HEK293 (cell line): ENCODE measurements at regions not wholly inside any gene's neighbourhood (a gene's known extent, or its start where the extent isn't known, plus 50 kb on each side); places are given as distances from the start of the nearest gene placed in this dataset.

ENCODE experiments used
- CTCF ChIA-PET: fragments of 350-600 bp; formaldehyde crosslinking; extraction: SDS; loops from one replicate; lab custom pipeline; 2021; ENCODE audit warnings: antibody characterized with exemption; lab: Yijun Ruan, JAX
- POLR2A ChIA-PET: fragments of 300-600 bp; formaldehyde crosslinking; extraction: SDS; loops from one replicate; lab custom pipeline; 2020; ENCODE audit warnings: antibody characterized with exemption, inconsistent platforms; lab: Yijun Ruan, JAX
- H3K27ac ChIP-seq: fragments of 200-500 bp; sonication (Bioruptor generic); 2 replicates; pipeline ENCODE4 v1.5.1; 2014; ENCODE audit warnings: low read depth, low read length, control low read depth, inconsistent platforms; ENCODE audit errors: extremely low read depth
- H3K36me3 ChIP-seq, 2 experiments: fragments of 200-500 bp in 1 of 2; sonication (Bioruptor generic) in 1 of 2; 1 replicate in 1 of 2; 2 replicates in 1 of 2; pipeline ENCODE4 v1.5.1; 2014 to 2017; ENCODE audit warnings: inconsistent platforms in 2 of 2, low read length in 2 of 2; ENCODE audit not compliant: control insufficient read depth in 2 of 2, insufficient read depth in 1 of 2
- H3K4me1 ChIP-seq: fragments of 200-500 bp; sonication (Bioruptor generic); 2 replicates; pipeline ENCODE4 v1.5.1; 2014; ENCODE audit warnings: mild to moderate bottlenecking, low read length, inconsistent platforms; ENCODE audit not compliant: control insufficient read depth, insufficient read depth
- H3K4me3 ChIP-seq: 2 replicates; pipeline ENCODE4 v1.5.1; 2011; ENCODE audit warnings: low read depth, mild to moderate bottlenecking, control low read depth, low read length, moderate library complexity
- H3K9me3 ChIP-seq: fragments of 200-500 bp; sonication (Bioruptor generic); 2 replicates; pipeline ENCODE4 v1.5.1; 2014; ENCODE audit warnings: low read depth, low read length, inconsistent platforms; ENCODE audit not compliant: control insufficient read depth, insufficient read depth
- MZF1 ChIP-seq: fragments of 450-650 bp; formaldehyde crosslinking; IDR thresholded peaks from 2 replicates; pipeline ENCODE4 v1.5.1; 2017; ENCODE audit warnings: missing biosample characterization, missing genetic modification characterization, borderline replicate concordance
- TCF7L2 ChIP-seq: IDR thresholded peaks from 2 replicates; pipeline ENCODE4 v1.6.1; 2011; ENCODE audit warnings: low read depth, mild to moderate bottlenecking, inconsistent platforms, low read length, moderate library complexity, borderline replicate concordance
- ZBTB1 ChIP-seq: fragments of 450-650 bp; formaldehyde crosslinking; IDR thresholded peaks from 2 replicates; pipeline ENCODE4 v1.5.1; 2016; ENCODE audit warnings: missing biosample characterization, missing genetic modification characterization
- ZFP37 ChIP-seq: fragments of 450-650 bp; formaldehyde crosslinking; IDR thresholded peaks from 2 replicates; pipeline ENCODE4 v1.5.1; 2016; ENCODE audit warnings: missing biosample characterization, missing genetic modification characterization
- ZFP41 ChIP-seq: fragments of 450-650 bp; formaldehyde crosslinking; IDR thresholded peaks from 2 replicates; pipeline ENCODE4 v1.5.1; 2016; ENCODE audit warnings: missing biosample characterization, missing genetic modification characterization, borderline replicate concordance
- ZNF146 ChIP-seq: fragments of 450-650 bp; formaldehyde crosslinking; IDR thresholded peaks from 2 replicates; pipeline ENCODE4 v1.5.1; 2016; ENCODE audit warnings: missing biosample characterization, missing genetic modification characterization
- ZNF2 ChIP-seq: fragments of 450-650 bp; formaldehyde crosslinking; IDR thresholded peaks from 2 replicates; pipeline ENCODE4 v1.5.1; 2016; ENCODE audit warnings: missing biosample characterization, missing genetic modification characterization
- ZNF24 ChIP-seq: fragments of 450-650 bp; formaldehyde crosslinking; IDR thresholded peaks from 2 replicates; pipeline ENCODE4 v1.5.1; 2016; ENCODE audit warnings: missing biosample characterization, missing genetic modification characterization
- ZNF266 ChIP-seq: fragments of 450-650 bp; formaldehyde crosslinking; IDR thresholded peaks from 2 replicates; pipeline ENCODE4 v1.5.1; 2016; ENCODE audit warnings: missing biosample characterization, missing genetic modification characterization, low read depth
- ZNF521 ChIP-seq: fragments of 450-650 bp; formaldehyde crosslinking; IDR thresholded peaks from 2 replicates; pipeline ENCODE4 v1.5.1; 2017; ENCODE audit warnings: missing biosample characterization, mild to moderate bottlenecking, missing genetic modification characterization
- ZNF555 ChIP-seq: fragments of 450-650 bp; formaldehyde crosslinking; conservative IDR thresholded peaks from 2 replicates; pipeline ENCODE4 v1.5.1; 2017; ENCODE audit warnings: missing biosample characterization, mild to moderate bottlenecking, missing genetic modification characterization, inconsistent platforms
- ZNF600 ChIP-seq: fragments of 450-650 bp; formaldehyde crosslinking; IDR thresholded peaks from 2 replicates; pipeline ENCODE4 v1.5.1; 2016; ENCODE audit warnings: missing biosample characterization, missing genetic modification characterization
- ZNF658 ChIP-seq: fragments of 450-650 bp; formaldehyde crosslinking; IDR thresholded peaks from 2 replicates; pipeline ENCODE4; 2016; ENCODE audit warnings: missing biosample characterization, missing genetic modification characterization
- ZNF660 ChIP-seq: fragments of 450-650 bp; IDR thresholded peaks from 2 replicates; pipeline ENCODE4 v1.5.1; 2018; ENCODE audit warnings: missing biosample characterization, mild to moderate bottlenecking, missing genetic modification characterization
- ZNF701 ChIP-seq: fragments of 450-650 bp; formaldehyde crosslinking; IDR thresholded peaks from 2 replicates; pipeline ENCODE4 v1.5.1; 2016; ENCODE audit warnings: missing biosample characterization, missing genetic modification characterization
- ZNF707 ChIP-seq: fragments of 450-650 bp; formaldehyde crosslinking; IDR thresholded peaks from 2 replicates; pipeline ENCODE4 v1.5.1; 2016; ENCODE audit warnings: missing biosample characterization, missing genetic modification characterization
- ZNF76 ChIP-seq: fragments of 450-650 bp; formaldehyde crosslinking; IDR thresholded peaks from 2 replicates; pipeline ENCODE4; 2016; ENCODE audit warnings: low read depth, missing biosample characterization, missing genetic modification characterization, borderline replicate concordance
- TF ChIP-seq, protein P1 (sequence below): fragments of 450-650 bp; formaldehyde crosslinking; conservative IDR thresholded peaks from 2 replicates; pipeline ENCODE4 v1.5.1; 2016; ENCODE audit warnings: low read depth, missing biosample characterization, missing genetic modification characterization
- TF ChIP-seq, protein P2 (sequence below): fragments of 450-650 bp; formaldehyde crosslinking; IDR thresholded peaks from 2 replicates; pipeline ENCODE4 v1.5.1; 2016; ENCODE audit warnings: missing biosample characterization, missing genetic modification characterization
- TF ChIP-seq, protein P3 (sequence below): fragments of 450-650 bp; formaldehyde crosslinking; IDR thresholded peaks from 2 replicates; pipeline ENCODE4 v1.5.1; 2016; ENCODE audit warnings: missing biosample characterization, missing genetic modification characterization
- TF ChIP-seq, protein P4 (sequence below): fragments of 450-650 bp; formaldehyde crosslinking; IDR thresholded peaks from 2 replicates; pipeline ENCODE4 v1.5.1; 2016; ENCODE audit warnings: missing biosample characterization, missing genetic modification characterization

DNA sequence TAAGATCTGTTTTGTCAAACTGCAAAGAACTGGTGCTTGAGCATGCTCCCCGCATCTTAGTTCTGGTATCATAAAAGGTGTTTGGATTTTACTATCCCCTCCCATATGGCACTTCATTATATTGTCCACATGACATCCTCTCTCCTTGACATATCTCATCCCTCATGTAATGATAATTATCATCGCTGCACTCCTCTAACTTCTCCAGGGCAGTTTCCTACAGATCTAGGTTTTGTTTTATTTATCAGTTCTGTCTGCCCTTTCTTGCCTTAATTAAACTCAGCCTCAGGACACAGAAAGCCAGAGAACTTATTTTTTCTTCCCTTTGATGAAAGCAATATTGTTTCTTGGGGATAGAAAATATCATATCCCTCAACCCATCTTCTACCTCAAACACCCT is 129.6 kb upstream of the DDX18 start (continued):
- TF ChIP-seq, protein P1, sequence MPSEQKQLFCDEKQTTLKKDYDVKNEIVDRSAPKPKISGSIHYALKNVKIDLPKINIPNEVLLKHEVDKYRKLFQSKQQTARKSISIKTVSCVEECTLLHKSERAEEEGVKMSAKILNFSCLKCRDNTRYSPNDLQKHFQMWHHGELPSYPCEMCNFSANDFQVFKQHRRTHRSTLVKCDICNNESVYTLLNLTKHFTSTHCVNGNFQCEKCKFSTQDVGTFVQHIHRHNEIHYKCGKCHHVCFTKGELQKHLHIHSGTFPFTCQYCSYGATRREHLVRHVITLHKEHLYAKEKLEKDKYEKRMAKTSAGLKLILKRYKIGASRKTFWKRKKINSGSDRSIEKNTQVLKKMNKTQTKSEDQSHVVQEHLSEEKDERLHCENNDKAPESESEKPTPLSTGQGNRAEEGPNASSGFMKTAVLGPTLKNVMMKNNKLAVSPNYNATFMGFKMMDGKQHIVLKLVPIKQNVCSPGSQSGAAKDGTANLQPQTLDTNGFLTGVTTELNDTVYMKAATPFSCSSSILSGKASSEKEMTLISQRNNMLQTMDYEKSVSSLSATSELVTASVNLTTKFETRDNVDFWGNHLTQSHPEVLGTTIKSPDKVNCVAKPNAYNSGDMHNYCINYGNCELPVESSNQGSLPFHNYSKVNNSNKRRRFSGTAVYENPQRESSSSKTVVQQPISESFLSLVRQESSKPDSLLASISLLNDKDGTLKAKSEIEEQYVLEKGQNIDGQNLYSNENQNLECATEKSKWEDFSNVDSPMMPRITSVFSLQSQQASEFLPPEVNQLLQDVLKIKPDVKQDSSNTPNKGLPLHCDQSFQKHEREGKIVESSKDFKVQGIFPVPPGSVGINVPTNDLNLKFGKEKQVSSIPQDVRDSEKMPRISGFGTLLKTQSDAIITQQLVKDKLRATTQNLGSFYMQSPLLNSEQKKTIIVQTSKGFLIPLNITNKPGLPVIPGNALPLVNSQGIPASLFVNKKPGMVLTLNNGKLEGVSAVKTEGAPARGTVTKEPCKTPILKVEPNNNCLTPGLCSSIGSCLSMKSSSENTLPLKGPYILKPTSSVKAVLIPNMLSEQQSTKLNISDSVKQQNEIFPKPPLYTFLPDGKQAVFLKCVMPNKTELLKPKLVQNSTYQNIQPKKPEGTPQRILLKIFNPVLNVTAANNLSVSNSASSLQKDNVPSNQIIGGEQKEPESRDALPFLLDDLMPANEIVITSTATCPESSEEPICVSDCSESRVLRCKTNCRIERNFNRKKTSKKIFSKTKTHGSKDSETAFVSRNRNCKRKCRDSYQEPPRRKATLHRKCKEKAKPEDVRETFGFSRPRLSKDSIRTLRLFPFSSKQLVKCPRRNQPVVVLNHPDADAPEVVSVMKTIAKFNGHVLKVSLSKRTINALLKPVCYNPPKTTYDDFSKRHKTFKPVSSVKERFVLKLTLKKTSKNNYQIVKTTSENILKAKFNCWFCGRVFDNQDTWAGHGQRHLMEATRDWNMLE (tag by site-specific recombination), result no peak
- TF ChIP-seq ZNF701 (tag by site-specific recombination), result no peak

DNA sequence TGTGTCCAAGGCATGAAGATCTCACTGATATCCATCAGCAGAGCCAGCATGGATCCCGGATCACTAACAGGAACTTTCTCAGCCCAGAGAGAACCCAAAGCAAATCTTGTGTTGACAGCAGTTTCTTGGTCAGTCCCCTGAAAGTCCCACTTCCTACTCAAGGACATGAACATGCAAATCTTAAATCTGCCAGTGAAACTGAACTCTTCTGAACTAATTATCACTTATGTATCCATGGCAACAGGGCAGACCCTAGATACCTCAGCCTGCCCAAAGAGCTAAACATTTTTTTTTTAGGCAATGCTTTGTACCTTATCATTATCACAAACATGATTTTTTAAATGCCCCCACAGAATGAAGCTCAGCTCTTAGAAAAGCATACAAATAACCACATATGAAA is 127.8 kb upstream of the DDX18 start:
- Histone ChIP-seq H3K4me1 (no peaks in the 10 kb centered on the region), H3K4me3 (no peak overlapping the region), H3K36me3 (no peaks in the 10 kb centered on the region), H3K27ac (no peak overlapping the region), H3K9me3 (no peaks in the 10 kb centered on the region)
- POLR2A ChIA-PET, result no interaction called here
- TF ChIP-seq ZBTB1 (tag by site-specific recombination) (no peak), ZNF660 (tag by site-specific recombination) (no peak), ZFP37 (tag by site-specific recombination) (no peak), TCF7L2 (no peak), ZNF266 (tag by site-specific recombination) (no peak), ZNF658 (no peak), ZNF707 (tag by site-specific recombination) (no peak), ZNF146 (tag by site-specific recombination) (no peak), ZNF521 (tag by site-specific recombination) (no peak), ZNF600 (tag by site-specific recombination) (no peak), ZNF76 (tag by site-specific recombination) (no peak), ZNF2 (tag by site-specific recombination) (no peak), ZFP41 (tag by site-specific recombination) (no peak), ZNF555 (tag by site-specific recombination) (no peak), MZF1 (tag by site-specific recombination) (no peak), ZNF24 (tag by site-specific recombination) (no peak)
- TF ChIP-seq, protein P2, sequence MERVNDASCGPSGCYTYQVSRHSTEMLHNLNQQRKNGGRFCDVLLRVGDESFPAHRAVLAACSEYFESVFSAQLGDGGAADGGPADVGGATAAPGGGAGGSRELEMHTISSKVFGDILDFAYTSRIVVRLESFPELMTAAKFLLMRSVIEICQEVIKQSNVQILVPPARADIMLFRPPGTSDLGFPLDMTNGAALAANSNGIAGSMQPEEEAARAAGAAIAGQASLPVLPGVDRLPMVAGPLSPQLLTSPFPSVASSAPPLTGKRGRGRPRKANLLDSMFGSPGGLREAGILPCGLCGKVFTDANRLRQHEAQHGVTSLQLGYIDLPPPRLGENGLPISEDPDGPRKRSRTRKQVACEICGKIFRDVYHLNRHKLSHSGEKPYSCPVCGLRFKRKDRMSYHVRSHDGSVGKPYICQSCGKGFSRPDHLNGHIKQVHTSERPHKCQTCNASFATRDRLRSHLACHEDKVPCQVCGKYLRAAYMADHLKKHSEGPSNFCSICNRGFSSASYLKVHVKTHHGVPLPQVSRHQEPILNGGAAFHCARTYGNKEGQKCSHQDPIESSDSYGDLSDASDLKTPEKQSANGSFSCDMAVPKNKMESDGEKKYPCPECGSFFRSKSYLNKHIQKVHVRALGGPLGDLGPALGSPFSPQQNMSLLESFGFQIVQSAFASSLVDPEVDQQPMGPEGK (tag by site-specific recombination), result no peak
- TF ChIP-seq, protein P3, sequence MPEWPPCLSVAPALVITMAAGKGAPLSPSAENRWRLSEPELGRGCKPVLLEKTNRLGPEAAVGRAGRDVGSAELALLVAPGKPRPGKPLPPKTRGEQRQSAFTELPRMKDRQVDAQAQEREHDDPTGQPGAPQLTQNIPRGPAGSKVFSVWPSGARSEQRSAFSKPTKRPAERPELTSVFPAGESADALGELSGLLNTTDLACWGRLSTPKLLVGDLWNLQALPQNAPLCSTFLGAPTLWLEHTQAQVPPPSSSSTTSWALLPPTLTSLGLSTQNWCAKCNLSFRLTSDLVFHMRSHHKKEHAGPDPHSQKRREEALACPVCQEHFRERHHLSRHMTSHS (tag by site-specific recombination), result no peak
- TF ChIP-seq, protein P4, sequence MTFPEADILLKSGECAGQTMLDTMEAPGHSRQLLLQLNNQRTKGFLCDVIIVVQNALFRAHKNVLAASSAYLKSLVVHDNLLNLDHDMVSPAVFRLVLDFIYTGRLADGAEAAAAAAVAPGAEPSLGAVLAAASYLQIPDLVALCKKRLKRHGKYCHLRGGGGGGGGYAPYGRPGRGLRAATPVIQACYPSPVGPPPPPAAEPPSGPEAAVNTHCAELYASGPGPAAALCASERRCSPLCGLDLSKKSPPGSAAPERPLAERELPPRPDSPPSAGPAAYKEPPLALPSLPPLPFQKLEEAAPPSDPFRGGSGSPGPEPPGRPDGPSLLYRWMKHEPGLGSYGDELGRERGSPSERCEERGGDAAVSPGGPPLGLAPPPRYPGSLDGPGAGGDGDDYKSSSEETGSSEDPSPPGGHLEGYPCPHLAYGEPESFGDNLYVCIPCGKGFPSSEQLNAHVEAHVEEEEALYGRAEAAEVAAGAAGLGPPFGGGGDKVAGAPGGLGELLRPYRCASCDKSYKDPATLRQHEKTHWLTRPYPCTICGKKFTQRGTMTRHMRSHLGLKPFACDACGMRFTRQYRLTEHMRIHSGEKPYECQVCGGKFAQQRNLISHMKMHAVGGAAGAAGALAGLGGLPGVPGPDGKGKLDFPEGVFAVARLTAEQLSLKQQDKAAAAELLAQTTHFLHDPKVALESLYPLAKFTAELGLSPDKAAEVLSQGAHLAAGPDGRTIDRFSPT (tag by site-specific recombination), result no peak
- CTCF ChIA-PET, result no interaction called here
